Sciatic nerve (tissue), 2 donors: ENCODE measurements at regions not wholly inside any gene's neighbourhood (a gene's known extent, or its start where the extent isn't known, plus 50 kb on each side); places are given as distances from the start of the nearest gene placed in this dataset.

Experiments used
- ATAC-seq: fragments of 200-7000 bp; cut with Tn5 transposase; one replicate; pipeline ENCODE4 v1.9.1; 2020; ENCODE audit warnings: mild to moderate bottlenecking, moderate library complexity
- DNase-seq: peaks from one replicate; pipeline ENCODE4 v3.0.0-alpha.2; 2020; ENCODE audit warnings: low spot score
- intact Hi-C: fragments of 100-400 bp; cut with DNase I; formaldehyde crosslinking; loops from one replicate; pipeline ENCODE4 v1.14.2; 2022
- donor health status: DM: no; HTN: no; CAD: no.
- donor health status: DM: no; HTN: no; CAD: no.

GRCh38 chr13:58024103-58024502 is 392.6 kb downstream of the PCDH17 start:
- intact Hi-C loops: no loop called here
- no peak for DNase-seq
- ATAC-seq: no peak

- ATAC-seq: no peak
- no peak for DNase-seq
- intact Hi-C loops: loop anchor here (5.0 kb wide), 1 partner anchor 729 kb away; no protein-coding TSS in a partner anchor
Measured at GRCh38 chr13:58025821-58026220, 394.3 kb downstream of the PCDH17 start.

GRCh38 chr13:58032676-58033460 is 401.3 kb downstream of the PCDH17 start:
- intact Hi-C loops: no loop called here
- no peak for ATAC-seq
- DNase-seq: no peak

GRCh38 chr13:58043971-58044370 is 412.4 kb downstream of the PCDH17 start:
- DNase-seq (no peak), ATAC-seq (no peak)
- intact Hi-C loops: no loop called here

DNA sequence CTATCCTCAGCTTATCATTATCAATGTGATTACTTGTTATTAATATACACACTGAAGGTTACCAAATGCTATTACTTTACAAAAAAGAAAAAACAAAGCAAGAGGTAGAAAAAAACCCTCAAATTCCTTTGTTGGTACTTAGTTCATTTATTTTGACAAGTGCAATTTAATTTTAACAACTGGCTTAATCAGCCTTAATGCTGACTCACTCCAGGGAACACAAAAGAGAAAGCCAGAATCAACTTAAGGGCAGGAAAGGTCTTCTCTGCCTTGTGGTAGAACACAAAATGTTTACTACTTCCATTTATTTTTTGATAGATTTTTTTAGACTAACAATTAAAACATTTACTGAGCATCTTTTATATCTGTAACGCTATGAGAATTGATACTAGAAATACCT is 417.1 kb downstream of the PCDH17 start:
- ATAC-seq (no peak), DNase-seq (no peak)
- intact Hi-C loops: no loop called here

DNA sequence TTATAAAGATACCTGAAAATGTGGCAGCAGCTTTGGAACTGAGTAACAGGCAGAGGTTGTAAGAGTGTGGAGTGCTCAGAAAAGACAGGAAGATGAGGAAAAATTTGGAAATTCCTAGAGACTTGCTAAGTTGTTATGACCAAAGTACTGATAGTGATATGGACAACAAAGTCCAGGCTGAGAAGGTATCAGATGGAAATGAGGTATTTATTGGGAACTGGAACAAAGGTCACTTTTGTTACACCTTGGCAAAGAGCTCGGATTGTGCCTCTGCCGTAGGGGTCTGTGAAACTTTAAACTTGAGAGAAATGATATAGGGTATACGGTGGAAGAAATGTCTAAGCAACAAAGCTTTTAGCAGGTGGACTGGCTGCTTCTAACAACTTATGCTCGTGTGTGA is 419.9 kb downstream of the PCDH17 start:
- DNase-seq (no peak), ATAC-seq (no peak)
- intact Hi-C loops: no loop called here

- DNase-seq: no peak
- intact Hi-C loops: no loop called here
- ATAC-seq: no peak
Measured at GRCh38 chr13:58051807-58052375, 420.3 kb downstream of the PCDH17 start.

- no peak for ATAC-seq
- intact Hi-C loops: no loop called here
- no peak for DNase-seq
Measured at GRCh38 chr13:58056426-58056825, 424.9 kb downstream of the PCDH17 start.

DNA sequence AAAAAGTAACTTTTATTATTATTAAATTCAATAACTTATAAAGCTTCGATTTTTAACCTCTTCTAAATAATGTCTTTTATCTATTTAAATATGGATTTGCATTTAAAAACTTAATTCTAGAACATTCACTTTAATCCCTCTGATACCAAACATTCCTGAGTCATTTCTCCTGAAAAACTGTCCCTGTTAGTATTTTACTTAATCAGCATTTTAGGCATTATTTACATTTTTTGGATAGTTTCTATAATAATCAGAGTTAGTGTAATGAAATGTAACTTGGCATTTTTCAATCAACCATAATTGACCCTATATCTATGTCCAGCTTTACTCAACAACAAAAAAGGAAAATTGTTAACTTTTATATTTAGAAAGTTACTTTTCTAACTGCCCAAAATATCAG is 428.1 kb downstream of the PCDH17 start:
- DNase-seq (no peak), ATAC-seq (no peak)
- intact Hi-C loops: no loop called here

GRCh38 chr13:58080806-58081205 is 449.3 kb downstream of the PCDH17 start:
- ATAC-seq: no peak
- intact Hi-C loops: no loop called here
- no peak for DNase-seq

DNA sequence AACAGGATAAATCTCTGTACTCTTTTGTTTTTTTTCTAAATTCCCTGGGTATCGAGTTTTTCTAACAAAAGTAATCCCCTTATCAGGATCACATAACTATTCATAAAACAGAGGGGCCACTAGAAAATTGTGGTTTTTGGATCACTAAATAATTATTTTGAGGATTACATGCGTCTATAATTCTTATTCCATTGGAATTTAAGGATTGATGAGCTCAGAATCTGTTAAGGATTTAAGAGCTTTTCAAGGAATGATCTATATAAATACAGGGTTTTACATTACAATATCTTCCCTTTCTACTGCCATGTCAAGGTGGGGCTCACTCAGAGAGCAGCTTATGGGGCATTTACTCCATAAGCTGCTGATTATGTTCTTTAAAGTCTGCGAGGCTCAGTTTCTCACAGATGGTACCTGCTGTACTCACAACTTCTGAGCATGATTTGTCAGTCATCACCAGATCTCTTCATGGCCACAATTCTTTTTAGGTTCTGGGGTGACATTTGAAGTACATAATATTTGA is 449.8 kb downstream of the PCDH17 start:
- intact Hi-C loops: no loop called here
- DNase-seq (no peak), ATAC-seq (no peak)

- intact Hi-C loops: no loop called here
- no peak for DNase-seq
- ATAC-seq: no peak
Measured at GRCh38 chr13:58083064-58083463, 451.5 kb downstream of the PCDH17 start.

GRCh38 chr13:58085274-58085673 is 453.7 kb downstream of the PCDH17 start:
- intact Hi-C loops: no loop called here
- ATAC-seq: no peak
- no peak for DNase-seq

GRCh38 chr13:58085819-58086218 is 454.3 kb downstream of the PCDH17 start:
- ATAC-seq (no peak), DNase-seq (no peak)
- intact Hi-C loops: no loop called here

GRCh38 chr13:58087566-58087965 is 456.0 kb downstream of the PCDH17 start:
- DNase-seq (no peak), ATAC-seq (no peak)
- intact Hi-C loops: no loop called here

- intact Hi-C loops: no loop called here
- ATAC-seq (no peak), DNase-seq (no peak)
Measured at GRCh38 chr13:58093394-58093793, 461.9 kb downstream of the PCDH17 start.

GRCh38 chr13:58097831-58098230 is 466.3 kb downstream of the PCDH17 start:
- ATAC-seq (no peak), DNase-seq (no peak)
- intact Hi-C loops: no loop called here

GRCh38 chr13:58119351-58119750 is 487.8 kb downstream of the PCDH17 start:
- DNase-seq (no peak), ATAC-seq (no peak)
- intact Hi-C loops: no loop called here

DNA sequence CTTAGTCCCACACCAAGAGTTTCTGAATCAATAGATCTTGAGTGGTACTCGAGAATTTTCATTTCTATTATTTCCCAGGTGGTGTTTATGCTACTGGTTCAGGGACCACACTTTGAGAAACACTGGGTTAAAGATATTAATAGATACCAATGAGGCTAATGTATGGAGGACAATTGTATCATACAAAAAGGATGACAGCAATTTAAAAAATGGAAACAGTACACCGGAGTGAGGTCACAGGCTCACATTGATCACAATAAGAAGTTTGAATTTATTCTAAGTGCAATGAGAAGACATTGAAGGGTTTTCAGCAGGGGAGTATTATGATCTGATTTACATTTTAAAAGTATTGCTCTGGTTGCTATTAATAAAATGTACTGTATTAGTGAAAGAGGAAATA is 488.3 kb downstream of the PCDH17 start:
- intact Hi-C loops: no loop called here
- no peak for DNase-seq
- ATAC-seq: no peak

- intact Hi-C loops: no loop called here
- no peak for ATAC-seq
- no peak for DNase-seq
Measured at GRCh38 chr13:58126496-58126895, 495.0 kb downstream of the PCDH17 start.

DNA sequence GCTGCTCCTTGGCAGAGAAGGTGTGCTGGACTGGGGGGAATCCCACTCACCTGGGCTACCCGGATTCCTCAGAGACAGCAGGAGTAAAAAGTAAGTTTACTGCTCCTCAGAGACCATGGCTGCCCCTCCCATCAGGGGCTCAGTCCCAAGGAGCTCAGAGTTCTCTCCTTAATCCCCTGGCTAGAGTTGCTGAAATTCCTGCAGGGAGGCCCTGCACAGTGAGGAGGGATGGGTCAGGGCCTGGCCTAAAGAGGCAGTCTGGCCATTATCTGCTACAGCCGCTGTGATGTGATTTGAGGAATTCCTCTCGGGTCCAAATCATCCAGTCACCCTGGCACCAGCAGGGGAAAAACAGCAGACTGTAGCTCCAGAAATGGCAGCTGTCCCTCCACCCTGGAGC is 502.5 kb downstream of the PCDH17 start:
- DNase-seq (no peak), ATAC-seq (no peak)
- intact Hi-C loops: no loop called here
